ENCODE measurements at regions not wholly inside any gene's neighbourhood (a gene's known extent, or its start where the extent isn't known, plus 50 kb on each side); places are given as distances from the start of the nearest gene placed in this dataset.
"Not testable (repeated sequence)": the region's sequence is repeated elsewhere in the genome, so short reads cannot be mapped to it uniquely, and the experiment has no call there.

DNA sequence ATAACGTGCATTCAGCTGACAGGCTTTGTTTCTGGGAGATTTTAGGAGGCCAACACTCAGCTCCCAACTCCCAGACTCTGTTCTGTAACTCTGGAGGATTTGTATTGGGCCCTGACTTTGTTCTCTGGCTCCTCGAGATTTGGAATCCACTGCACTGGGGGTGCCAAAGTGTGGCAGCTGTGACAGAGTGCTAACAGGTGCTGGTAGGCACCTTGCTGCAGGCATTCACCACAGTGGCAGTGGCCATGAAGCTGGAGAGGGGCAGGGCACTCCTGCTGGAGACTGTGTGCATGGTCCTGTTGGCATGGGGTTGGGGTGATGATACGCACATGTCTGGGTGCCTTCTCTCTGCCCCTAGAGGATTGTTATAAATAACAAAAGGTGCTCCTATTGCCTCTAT is 1094.9 kb upstream of the SLIT2 start:
- WGBS, 2 donors: 79 to 91% methylated on average over 3 of the region's 3 CpGs

DNA sequence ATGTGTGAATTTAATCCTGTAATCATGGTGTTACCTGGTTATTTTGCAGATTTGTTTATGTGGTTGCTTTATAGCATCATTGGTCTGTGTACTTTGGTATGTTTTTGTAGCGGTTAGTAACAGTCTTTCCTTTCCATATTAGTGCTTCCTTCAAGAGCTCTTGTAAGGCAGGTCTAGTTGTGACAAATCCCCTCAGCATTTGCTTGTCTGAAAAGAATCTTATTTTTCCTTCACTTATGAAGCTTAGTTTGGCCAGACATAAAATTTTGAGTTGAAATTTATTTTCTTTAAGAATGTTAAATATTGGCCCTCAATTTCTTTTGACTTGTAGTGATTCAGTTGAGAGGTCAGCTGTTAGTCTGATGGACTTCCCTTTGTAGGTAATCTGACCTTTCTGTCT is 1096.1 kb upstream of the SLIT2 start:
- H3K4me3 ChIP-seq: no peak overlapping the region
- no peaks in the 10 kb centered on the region for H3K36me3 ChIP-seq
- intact Hi-C loops (cut with DNase I): no loop called here
- no peak overlapping the region for H3K27ac ChIP-seq
- no peaks in the 10 kb centered on the region for H3K27me3 ChIP-seq
- peaks cover 0 to 12% (median 4%) of the 10 kb centered on the region in 4 donors for H3K9me3 ChIP-seq
- no peak for DNase-seq
- peaks cover 0 to 14% (median 4%) of the 10 kb centered on the region in 4 donors for H3K4me1 ChIP-seq
- 98% methylated on average over 1 of the region's 1 CpG for WGBS, 2 donors
- TF ChIP-seq, protein P1, sequence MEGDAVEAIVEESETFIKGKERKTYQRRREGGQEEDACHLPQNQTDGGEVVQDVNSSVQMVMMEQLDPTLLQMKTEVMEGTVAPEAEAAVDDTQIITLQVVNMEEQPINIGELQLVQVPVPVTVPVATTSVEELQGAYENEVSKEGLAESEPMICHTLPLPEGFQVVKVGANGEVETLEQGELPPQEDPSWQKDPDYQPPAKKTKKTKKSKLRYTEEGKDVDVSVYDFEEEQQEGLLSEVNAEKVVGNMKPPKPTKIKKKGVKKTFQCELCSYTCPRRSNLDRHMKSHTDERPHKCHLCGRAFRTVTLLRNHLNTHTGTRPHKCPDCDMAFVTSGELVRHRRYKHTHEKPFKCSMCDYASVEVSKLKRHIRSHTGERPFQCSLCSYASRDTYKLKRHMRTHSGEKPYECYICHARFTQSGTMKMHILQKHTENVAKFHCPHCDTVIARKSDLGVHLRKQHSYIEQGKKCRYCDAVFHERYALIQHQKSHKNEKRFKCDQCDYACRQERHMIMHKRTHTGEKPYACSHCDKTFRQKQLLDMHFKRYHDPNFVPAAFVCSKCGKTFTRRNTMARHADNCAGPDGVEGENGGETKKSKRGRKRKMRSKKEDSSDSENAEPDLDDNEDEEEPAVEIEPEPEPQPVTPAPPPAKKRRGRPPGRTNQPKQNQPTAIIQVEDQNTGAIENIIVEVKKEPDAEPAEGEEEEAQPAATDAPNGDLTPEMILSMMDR (IDR thresholded peaks at IDR 0.05): no peak
- no peak for TF ChIP-seq EP300 (IDR thresholded peaks at IDR 0.05)
- TF ChIP-seq POLR2AphosphoS5 (IDR thresholded peaks at IDR 0.05): no peak
- no peak for TF ChIP-seq POLR2A (IDR thresholded peaks at IDR 0.05)

More for the DNA sequence above, 1094.9 kb upstream of the SLIT2 start:
- peaks cover 0 to 14% (median 4%) of the 10 kb centered on the region in 4 donors for H3K4me1 ChIP-seq
- no peak for DNase-seq
- H3K36me3 ChIP-seq: no peaks in the 10 kb centered on the region
- intact Hi-C loops (cut with DNase I): no loop called here
- TF ChIP-seq, protein P1 (IDR thresholded peaks at IDR 0.05): no peak
- TF ChIP-seq POLR2A (IDR thresholded peaks at IDR 0.05): no peak
- no peak for TF ChIP-seq POLR2AphosphoS5 (IDR thresholded peaks at IDR 0.05)
- no peak for TF ChIP-seq EP300 (IDR thresholded peaks at IDR 0.05)
- peaks cover 0 to 12% (median 4%) of the 10 kb centered on the region in 4 donors for H3K9me3 ChIP-seq
- H3K27me3 ChIP-seq: no peaks in the 10 kb centered on the region
- no peak overlapping the region for H3K27ac ChIP-seq
- H3K4me3 ChIP-seq: no peak overlapping the region

DNA sequence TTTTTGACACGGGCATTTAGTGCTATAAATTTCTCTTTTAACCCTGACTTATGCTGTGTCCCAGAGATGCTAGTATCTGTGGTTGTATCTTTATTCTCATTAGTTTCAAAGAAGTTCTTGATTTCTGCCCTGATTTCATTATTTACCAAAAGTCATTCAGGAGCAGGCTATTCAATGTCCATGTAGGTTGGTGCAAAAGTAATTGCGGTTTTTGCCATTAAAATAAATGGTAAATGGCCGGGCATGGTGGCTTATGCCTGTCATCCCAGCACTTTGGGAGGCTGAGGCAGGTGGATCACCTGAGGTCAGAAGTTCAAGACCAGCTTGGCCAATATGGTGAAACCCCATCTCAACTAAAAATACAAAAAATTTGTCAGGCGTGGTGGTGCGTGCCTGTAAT is 1097.4 kb upstream of the SLIT2 start:
- H3K27me3 ChIP-seq; intact Hi-C loops (cut with DNase I); H3K36me3 ChIP-seq; DNase-seq; H3K27ac ChIP-seq; H3K4me1 ChIP-seq; H3K4me3 ChIP-seq: not testable (repeated sequence)
- peaks cover 0 to 12% (median 4%) of the 10 kb centered on the region in 4 donors for H3K9me3 ChIP-seq
- 92 to 96% methylated on average over 5 of the region's 5 CpGs for WGBS, 2 donors

DNA sequence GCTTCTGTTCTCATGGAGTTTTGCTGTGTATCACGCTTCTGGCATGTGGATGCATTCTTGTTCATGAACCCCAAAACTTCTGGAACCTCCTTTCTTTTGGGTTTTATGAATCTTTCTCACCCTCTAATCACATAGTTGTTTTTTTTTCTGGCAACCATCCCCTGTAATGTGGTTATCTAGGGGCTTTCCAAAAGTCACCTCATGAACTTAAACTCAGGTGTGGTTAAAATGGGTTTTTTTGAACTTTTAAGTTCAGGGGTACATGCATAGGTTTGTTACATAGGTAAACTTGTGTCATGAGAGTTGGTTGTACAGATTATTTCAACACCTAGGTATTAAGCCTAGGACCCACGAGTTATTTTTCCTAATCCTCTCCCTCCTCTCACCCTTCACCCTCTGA is 1099.4 kb upstream of the SLIT2 start:
- no peaks in the 10 kb centered on the region for H3K4me1 ChIP-seq
- H3K27ac ChIP-seq: no peak overlapping the region
- peaks cover 0 to 12% (median 4%) of the 10 kb centered on the region in 4 donors for H3K9me3 ChIP-seq
- TF ChIP-seq POLR2AphosphoS5 (IDR thresholded peaks at IDR 0.05) (no peak), EP300 (IDR thresholded peaks at IDR 0.05) (no peak), POLR2A (IDR thresholded peaks at IDR 0.05) (no peak)
- TF ChIP-seq, protein P1 (IDR thresholded peaks at IDR 0.05): no peak
- H3K27me3 ChIP-seq: no peaks in the 10 kb centered on the region
- DNase-seq: no peak
- no peaks in the 10 kb centered on the region for H3K36me3 ChIP-seq
- no peak overlapping the region for H3K4me3 ChIP-seq
- intact Hi-C loops (cut with DNase I): no loop called here
- 80 to 85% methylated on average over 2 of the region's 2 CpGs for WGBS, 2 donors

DNA sequence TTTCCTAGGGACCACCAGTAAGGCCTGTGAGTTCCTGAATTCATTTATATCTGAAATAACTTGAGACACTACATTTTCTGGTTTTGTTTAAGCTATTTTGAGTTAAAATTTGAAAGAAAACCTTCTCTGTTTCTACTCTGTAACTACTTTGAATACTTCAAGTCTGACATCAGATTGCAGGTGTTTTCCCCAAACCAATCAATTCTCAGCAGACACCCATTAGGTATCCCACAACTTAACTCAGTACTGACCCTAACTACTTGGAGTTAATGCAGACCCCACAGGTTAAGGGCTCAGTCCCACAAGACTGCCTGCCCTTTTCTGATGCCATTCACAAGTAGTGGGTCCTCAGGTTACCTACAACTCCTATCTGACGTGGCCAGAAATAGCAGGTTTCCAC is 1100.0 kb upstream of the SLIT2 start:
- intact Hi-C loops (cut with DNase I): no loop called here
- Histone ChIP-seq H3K27me3 (no peaks in the 10 kb centered on the region), H3K4me1 (no peaks in the 10 kb centered on the region), H3K36me3 (no peaks in the 10 kb centered on the region), H3K27ac (no peak overlapping the region), H3K9me3 (peaks cover 0 to 11% (median 3%) of the 10 kb centered on the region in 4 donors), H3K4me3 (no peak overlapping the region)
- DNase-seq: no peak
- TF ChIP-seq EP300 (IDR thresholded peaks at IDR 0.05) (no peak), POLR2AphosphoS5 (IDR thresholded peaks at IDR 0.05) (no peak), POLR2A (IDR thresholded peaks at IDR 0.05) (no peak)
- TF ChIP-seq, protein P1 (IDR thresholded peaks at IDR 0.05): no peak
- WGBS, 2 donors: 87 to 89% methylated on average over 1 of the region's 1 CpG

Measured in sigmoid colon (tissue), 6 donors.